ENCODE measurements at regions not wholly inside any gene's neighbourhood (a gene's known extent, or its start where the extent isn't known, plus 50 kb on each side); places are given as distances from the start of the nearest gene placed in this dataset.
"Not testable (repeated sequence)": the region's sequence is repeated elsewhere in the genome, so short reads cannot be mapped to it uniquely, and the experiment has no call there.

- no peak for DNase-seq (ENCODE audit: low read depth in 2 of 2)
Measured at GRCh38 chr16:48682971-48683370, 73.0 kb upstream of the N4BP1 start.

- no peak for DNase-seq (ENCODE audit: low read depth in 2 of 2)
Measured at GRCh38 chr16:48681520-48681919, 71.5 kb upstream of the N4BP1 start.

- DNase-seq (ENCODE audit: low read depth in 2 of 2) = no peak
Measured at GRCh38 chr16:48680881-48681280, 70.9 kb upstream of the N4BP1 start.

DNA sequence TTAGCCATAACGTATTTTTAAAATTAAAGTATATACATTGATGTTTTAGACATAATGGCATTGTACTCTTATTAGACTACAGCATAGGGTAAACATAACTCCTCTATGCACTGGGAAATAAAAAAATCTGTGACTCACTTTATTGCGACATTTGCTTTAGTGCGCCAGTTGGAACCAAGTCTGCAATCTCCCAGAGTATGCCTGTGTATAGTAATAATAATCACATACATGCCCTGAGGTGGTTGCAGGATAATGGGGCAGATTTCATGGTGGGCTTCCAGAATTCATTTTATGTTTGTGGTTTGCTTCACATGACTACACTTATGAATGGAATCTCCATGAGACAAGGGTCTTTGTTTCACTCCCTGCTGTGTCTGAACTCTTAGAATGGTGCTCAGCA is 66.9 kb upstream of the N4BP1 start:
- DNase-seq (ENCODE audit: low read depth in 2 of 2) = no peak

DNA sequence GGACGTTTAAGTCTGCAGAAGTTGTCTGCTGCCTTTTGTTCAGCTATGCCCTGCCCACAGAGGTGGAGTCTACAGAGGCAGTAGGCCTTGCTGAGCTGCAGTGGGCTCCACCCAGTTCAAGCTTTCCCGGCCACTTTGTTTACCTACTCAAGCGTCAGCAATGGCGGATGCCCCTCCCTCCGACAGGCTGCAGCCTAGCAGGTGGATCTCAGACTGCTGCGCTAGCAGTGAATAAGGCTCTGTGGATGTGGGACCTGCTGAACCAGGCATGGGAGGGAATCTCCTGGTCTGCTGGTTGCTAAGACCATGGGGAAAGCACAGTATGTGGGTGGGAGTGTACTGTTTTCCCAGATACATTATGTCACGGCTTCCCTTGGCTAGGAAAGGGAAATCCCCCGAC is 58.2 kb upstream of the N4BP1 start:
- DNase-seq (ENCODE audit: low read depth in 2 of 2) = not testable (repeated sequence)

DNA sequence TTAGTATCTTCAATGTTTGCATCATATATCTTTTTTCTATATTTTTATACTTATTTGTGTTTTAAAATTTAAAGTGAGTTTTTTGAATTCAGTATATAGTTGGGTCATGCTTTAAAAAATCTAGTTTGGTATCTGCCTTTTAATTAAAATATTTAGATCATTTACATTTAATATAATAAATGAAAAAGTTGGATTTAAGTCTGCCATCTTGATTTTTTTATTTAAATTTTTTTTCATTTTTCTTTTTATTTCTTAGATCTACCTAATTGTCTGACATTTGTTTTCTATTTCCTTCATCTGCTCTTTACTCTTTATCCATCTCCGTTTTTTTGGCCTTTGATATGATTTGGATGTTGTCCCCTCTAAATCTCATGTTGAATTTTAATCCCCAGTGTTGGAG is 50.0 kb upstream of the N4BP1 start:
- DNase-seq (ENCODE audit: low read depth in 2 of 2) = no peak

Measured in stimulated activated CD8-positive, alpha-beta memory T cell treated with anti-CD3 and anti-CD28 coated beads, Interleukin-2, amount 100 ng/mL, for 48 hours (primary cell).